Activated naive CD4-positive, alpha-beta T cell (primary cell): ENCODE measurements at regions not wholly inside any gene's neighbourhood (a gene's known extent, or its start where the extent isn't known, plus 50 kb on each side); places are given as distances from the start of the nearest gene placed in this dataset.
A peak's percentile ranks its signal among the peaks of the same experiment; 100 is the strongest.
"Not testable (repeated sequence)": the region's sequence is repeated elsewhere in the genome, so short reads cannot be mapped to it uniquely, and the experiment has no call there.

Experiments
- DNase-seq, 4 experiments: peaks; one replicate each; lab custom pipeline; 2025; lab: John Stamatoyannopoulos, UW

GRCh38 chr3:153221748-153222162 lies 59.7 kb downstream of the RAP2B start:
- DNase-seq: peak in 2 of 4 experiments; percentile 38 to 59

- DNase-seq: not testable (repeated sequence)
Observed at GRCh38 chr3:153226877-153227276, 64.9 kb downstream of the RAP2B start.

DNA sequence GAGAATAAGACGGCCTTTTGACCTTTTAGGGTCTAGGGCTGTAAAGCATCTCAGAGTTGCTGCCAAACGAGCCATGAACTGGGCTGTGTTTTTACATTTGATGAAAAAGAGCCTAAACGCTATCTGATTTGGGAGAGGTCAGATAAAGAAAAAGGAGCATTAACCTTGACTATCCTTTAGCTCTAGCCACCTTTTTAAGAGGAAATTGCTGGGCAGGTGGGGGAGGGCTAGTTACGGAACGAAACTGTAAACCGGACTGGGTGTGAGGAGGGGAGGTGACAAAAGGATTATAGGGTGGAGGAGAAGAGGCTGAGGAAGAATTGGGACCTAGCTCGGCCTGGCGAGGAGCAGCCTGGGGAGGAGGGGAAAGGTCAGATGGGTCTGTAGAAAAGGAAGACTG lies 68.4 kb downstream of the RAP2B start:
- not testable (repeated sequence) for DNase-seq

GRCh38 chr3:153231245-153231644 lies 69.2 kb downstream of the RAP2B start:
- not testable (repeated sequence) for DNase-seq

- not testable (repeated sequence) for DNase-seq
Observed at GRCh38 chr3:153232050-153232752, 70.2 kb downstream of the RAP2B start.

DNA sequence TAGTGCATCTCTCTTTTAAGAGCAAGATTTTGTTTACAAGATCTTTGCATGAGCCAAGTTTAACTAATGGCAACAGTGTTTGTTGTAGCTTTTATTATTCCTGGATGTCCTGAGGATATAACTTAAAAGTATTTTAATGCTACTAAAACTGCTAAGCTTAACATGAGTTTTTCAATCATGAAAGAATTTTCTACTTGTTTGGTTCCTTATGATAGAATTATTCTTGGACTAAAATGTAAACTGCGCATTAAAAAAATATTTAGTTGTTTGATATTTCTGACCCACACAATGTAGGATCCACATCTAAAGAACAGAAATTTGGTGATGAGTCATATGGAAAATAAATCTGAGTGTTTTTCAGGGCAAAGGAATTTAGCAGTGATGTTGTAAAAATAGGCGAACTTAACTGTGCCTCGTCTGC lies 70.8 kb downstream of the RAP2B start:
- no peak for DNase-seq

- no peak for DNase-seq
Observed at GRCh38 chr3:153233986-153234385, 72.0 kb downstream of the RAP2B start.

GRCh38 chr3:153242896-153243295 lies 80.9 kb downstream of the RAP2B start:
- no peak for DNase-seq

DNA sequence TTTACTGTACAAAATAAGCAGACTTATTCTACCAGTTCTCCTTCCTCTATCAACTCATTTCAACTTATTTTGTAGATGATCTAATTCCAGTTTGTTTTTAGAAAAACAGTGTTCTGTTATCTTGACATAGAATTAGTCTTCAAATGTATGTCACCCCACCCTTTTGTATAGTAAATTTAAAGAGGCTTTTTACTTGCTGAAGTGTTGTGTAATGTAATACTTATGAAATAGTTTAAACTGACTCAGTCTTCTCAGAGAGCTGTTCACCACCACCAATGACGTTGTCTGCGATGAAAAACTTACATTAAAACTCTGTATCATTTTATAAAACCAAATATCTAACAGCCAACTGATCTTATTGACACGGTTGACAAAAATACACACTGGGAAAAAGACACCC lies 82.9 kb downstream of the RAP2B start:
- DNase-seq: no peak

GRCh38 chr3:153245661-153246060 lies 83.6 kb downstream of the RAP2B start:
- no peak for DNase-seq

GRCh38 chr3:153246331-153246730 lies 84.3 kb downstream of the RAP2B start:
- DNase-seq: no peak

DNA sequence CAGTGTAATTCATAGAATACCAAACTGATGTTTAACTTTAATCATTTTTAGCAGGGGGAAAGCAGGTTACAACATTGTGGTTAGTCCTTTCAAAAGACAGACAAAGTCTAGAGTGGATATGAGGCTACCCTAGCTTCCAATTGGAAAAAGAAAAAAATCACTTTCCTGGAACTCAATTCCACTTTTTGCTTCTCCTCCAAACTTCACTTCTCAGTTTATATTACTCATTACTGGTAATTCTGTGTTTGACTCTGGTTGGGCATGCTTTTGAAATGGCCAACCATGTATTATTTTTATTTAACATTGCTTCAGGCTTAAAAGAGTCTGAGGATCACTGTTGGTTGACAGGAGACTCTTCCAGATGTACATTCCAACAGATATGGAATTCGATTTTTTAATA lies 84.8 kb downstream of the RAP2B start:
- no peak for DNase-seq

GRCh38 chr3:153247331-153248330 lies 85.6 kb downstream of the RAP2B start:
- no peak for DNase-seq

DNA sequence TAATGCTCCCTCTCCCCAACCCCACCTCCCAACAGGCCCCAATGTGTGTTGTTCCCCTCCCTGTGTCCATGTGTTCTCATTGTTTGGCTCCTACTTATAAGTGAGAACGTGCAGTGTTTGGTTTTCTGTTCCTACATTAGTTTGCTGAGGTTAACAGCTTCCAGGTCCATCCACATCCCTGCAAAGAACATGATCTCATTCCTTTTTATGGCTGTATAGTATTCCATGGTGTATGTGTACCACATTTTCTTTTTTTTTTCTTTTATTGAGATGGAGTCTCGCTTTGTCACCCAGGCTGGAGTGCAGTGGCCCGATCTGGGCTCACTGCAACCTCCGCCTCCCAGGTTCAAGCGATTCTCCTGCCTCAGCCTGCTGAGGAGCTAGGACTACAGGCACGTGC lies 86.8 kb downstream of the RAP2B start:
- not testable (repeated sequence) for DNase-seq

DNA sequence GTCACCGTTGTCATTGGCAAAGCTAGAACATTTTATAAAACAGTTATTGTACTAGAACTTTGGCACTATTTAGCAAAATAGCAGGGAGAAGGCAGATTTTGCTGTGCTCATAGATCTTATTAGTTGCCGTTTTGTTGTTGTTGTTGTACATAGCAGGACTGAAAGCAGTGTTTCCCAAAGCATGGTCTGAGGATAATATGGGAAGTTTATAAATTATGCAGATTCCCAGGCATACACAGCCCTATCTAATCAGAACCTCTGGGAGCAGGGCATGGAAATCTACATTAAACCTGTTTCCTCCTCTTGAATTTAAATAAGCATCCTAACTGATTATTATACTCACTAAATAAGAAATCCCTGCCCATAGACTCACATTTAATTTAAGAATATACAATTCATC lies 87.9 kb downstream of the RAP2B start:
- DNase-seq: no peak

- no peak for DNase-seq
Observed at GRCh38 chr3:153250446-153250845, 88.4 kb downstream of the RAP2B start.

DNA sequence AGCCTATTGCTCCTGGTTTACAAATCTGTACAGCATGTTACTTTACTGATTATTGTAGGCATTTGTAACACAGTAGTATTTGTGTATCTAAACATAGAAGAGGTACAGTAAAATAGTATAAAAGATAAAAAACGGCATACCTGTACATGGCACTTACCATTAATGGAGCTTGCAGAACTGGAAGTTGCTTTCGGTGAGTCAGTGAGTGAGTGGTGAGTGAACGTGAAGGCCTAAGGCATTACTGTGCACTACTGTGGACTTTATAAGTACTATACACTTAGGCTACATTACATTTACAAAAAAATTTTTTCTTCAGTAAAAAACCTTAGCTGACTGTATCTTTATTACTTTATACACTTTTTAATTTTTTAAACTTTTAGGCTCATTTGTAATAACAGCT lies 90.9 kb downstream of the RAP2B start:
- DNase-seq: no peak

- no peak for DNase-seq
Observed at GRCh38 chr3:153254361-153254760, 92.3 kb downstream of the RAP2B start.

DNA sequence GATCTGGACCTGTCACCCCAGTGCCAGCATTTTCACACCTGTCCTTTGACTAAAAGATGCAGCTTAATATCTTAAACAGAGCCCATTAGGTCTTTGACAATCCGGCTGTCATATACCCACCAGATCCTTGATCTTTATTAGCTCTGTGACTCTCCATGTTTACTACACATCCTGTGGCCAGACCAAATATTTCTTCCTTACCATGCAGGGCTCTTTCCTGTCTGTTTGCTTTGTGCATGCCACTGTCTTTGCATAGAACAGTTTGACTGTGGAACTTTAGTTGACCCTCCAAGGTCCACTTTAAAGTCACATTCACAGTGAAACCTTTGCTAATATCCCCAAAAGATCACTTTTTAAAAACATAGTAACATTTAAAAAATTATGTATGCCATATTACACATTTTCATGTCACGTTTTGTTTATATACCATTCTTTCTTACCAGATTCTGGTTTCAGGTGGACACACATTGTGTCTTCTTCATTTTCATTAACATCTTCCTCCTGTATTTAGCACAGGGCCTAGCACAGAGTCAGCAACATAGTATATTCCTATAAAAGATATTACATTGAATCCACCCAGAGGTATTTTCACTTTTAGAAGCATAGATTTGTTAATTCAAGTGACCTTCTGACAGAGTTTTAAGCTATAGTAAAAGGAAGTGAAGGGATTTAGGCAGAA lies 95.8 kb downstream of the RAP2B start:
- DNase-seq: no peak

- DNase-seq: no peak
Observed at GRCh38 chr3:153259956-153260355, 97.9 kb downstream of the RAP2B start.

- no peak for DNase-seq
Observed at GRCh38 chr3:153260681-153261080, 98.7 kb downstream of the RAP2B start.

GRCh38 chr3:153266619-153267018 lies 104.6 kb downstream of the RAP2B start:
- DNase-seq: no peak
